Brain microvascular endothelial cell (primary cell): ENCODE measurements at regions not wholly inside any gene's neighbourhood (a gene's known extent, or its start where the extent isn't known, plus 50 kb on each side); places are given as distances from the start of the nearest gene placed in this dataset.

ENCODE experiments used
- DNase-seq: peaks from one replicate; pipeline ENCODE4 v3.0.0-alpha.2; 2020
- H3K27ac ChIP-seq: fragments of 250-450 bp; sonication (Bioruptor Pico); 2 replicates; pipeline ENCODE4 v1.5.1; 2020; ENCODE audit warnings: mild to moderate bottlenecking, moderate library complexity
- H3K27me3 ChIP-seq: fragments of 250-450 bp; sonication (Bioruptor Pico); replicated peaks from 2 replicates; pipeline ENCODE4 v1.5.1; 2020; ENCODE audit warnings: mild to moderate bottlenecking
- H3K36me3 ChIP-seq: fragments of 250-450 bp; sonication (Bioruptor Pico); replicated peaks from 2 replicates; pipeline ENCODE4 v1.5.1; 2020; ENCODE audit warnings: mild to moderate bottlenecking
- H3K4me3 ChIP-seq: 2 replicates; pipeline ENCODE4 v1.5.1; 2011; ENCODE audit warnings: low read depth, mild to moderate bottlenecking, control low read depth, low read length, moderate library complexity
- CTCF ChIP-seq: IDR thresholded peaks from 2 replicates; pipeline ENCODE4 v1.5.1; 2011; ENCODE audit warnings: low read depth, mild to moderate bottlenecking, moderate library complexity, low read length, control low read depth, inconsistent platforms; ENCODE audit errors: missing control alignments
- in situ Hi-C: cut with HindIII; loops from 2 replicates; pipeline ENCODE4 v1.10.0; 2017; ENCODE audit warnings: low sequenced_read_pairs, low pct_ligation_motif_present

GRCh38 chr1:209057083-209057482, 526.4 kb upstream of the CAMK1G start:
- in situ Hi-C loops: no loop called here
- no peak for DNase-seq
- no peak for TF ChIP-seq CTCF
- H3K4me3 ChIP-seq: no peak overlapping the region
- H3K27ac ChIP-seq: no peak overlapping the region
- H3K36me3 ChIP-seq: no peaks in the 10 kb centered on the region
- H3K27me3 ChIP-seq: no peaks in the 10 kb centered on the region

DNA sequence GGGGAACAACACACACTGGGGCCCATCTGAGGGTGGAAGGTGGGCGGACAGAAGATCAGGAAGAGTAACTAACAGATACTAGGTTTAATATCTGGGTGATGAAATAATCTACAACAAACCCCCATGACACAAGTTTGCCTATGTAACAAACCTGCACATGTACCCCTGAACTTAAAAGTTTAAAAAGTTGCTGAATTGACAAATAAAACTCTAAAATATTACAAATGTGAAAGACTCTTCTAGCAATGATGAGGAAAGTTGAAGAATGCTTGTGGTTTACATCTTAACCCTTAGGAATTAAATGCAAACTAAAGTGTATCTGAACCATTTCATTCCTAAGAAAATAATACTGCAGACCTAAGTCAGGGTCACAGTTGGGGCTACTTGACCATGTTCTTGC, 525.6 kb upstream of the CAMK1G start:
- in situ Hi-C loops: no loop called here
- no peaks in the 10 kb centered on the region for H3K36me3 ChIP-seq
- H3K4me3 ChIP-seq: no peak overlapping the region
- no peaks in the 10 kb centered on the region for H3K27me3 ChIP-seq
- no peak for TF ChIP-seq CTCF
- no peak for DNase-seq
- no peak overlapping the region for H3K27ac ChIP-seq

- DNase-seq: no peak
- TF ChIP-seq CTCF: no peak
- H3K27me3 ChIP-seq: no peaks in the 10 kb centered on the region
- no peaks in the 10 kb centered on the region for H3K36me3 ChIP-seq
- H3K27ac ChIP-seq: no peak overlapping the region
- in situ Hi-C loops: no loop called here
- H3K4me3 ChIP-seq: no peak overlapping the region
Measured at GRCh38 chr1:209059376-209059775, 524.1 kb upstream of the CAMK1G start.

GRCh38 chr1:209059981-209060380, 523.5 kb upstream of the CAMK1G start:
- no peaks in the 10 kb centered on the region for H3K36me3 ChIP-seq
- DNase-seq: no peak
- in situ Hi-C loops: no loop called here
- H3K4me3 ChIP-seq: no peak overlapping the region
- no peaks in the 10 kb centered on the region for H3K27me3 ChIP-seq
- no peak overlapping the region for H3K27ac ChIP-seq
- TF ChIP-seq CTCF: no peak

DNA sequence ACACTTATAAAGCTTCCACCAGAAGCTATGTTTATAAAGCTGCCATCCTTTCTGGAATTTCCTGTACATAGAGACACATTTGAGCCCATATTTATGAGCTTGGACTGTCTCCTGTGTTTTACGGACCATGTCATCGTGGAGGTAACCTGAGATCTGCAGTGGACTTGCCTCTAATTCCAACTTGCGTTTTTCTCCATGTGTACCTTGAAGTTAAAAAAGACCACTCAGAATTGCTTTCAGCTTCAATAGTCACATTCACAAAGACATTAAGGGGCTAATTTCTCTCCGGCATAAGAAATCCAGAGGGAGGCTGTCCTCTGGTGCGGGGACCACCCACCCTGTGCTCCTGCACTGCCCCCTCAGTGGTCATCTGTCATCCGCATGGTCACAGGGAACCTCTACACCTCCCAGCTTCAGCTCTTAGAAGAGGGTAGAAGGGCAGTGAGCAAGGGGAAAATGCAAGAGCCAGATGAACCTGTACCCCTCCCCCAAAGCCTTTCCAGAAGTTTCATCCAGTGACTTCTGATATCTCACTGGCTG, 521.4 kb upstream of the CAMK1G start:
- TF ChIP-seq CTCF: no peak
- in situ Hi-C loops: no loop called here
- H3K27me3 ChIP-seq: no peaks in the 10 kb centered on the region
- no peak overlapping the region for H3K27ac ChIP-seq
- no peak overlapping the region for H3K4me3 ChIP-seq
- DNase-seq: no peak
- H3K36me3 ChIP-seq: no peaks in the 10 kb centered on the region

GRCh38 chr1:209062863-209063262, 520.7 kb upstream of the CAMK1G start:
- H3K27me3 ChIP-seq: no peaks in the 10 kb centered on the region
- no peaks in the 10 kb centered on the region for H3K36me3 ChIP-seq
- no peak for TF ChIP-seq CTCF
- H3K4me3 ChIP-seq: no peak overlapping the region
- no peak overlapping the region for H3K27ac ChIP-seq
- DNase-seq: no peak
- in situ Hi-C loops: no loop called here
